GM13976 (cell line): ENCODE measurements at regions not wholly inside any gene's neighbourhood (a gene's known extent, or its start where the extent isn't known, plus 50 kb on each side); places are given as distances from the start of the nearest gene placed in this dataset.
"Not testable (repeated sequence)": the region's sequence is repeated elsewhere in the genome, so short reads cannot be mapped to it uniquely, and the experiment has no call there.

ENCODE experiments used
- DNase-seq: peaks from one replicate; pipeline ENCODE4 v3.0.0; 2012; ENCODE audit warnings: low spot score
- in situ Hi-C: fragments of 300-500 bp; cut with MboI; formaldehyde crosslinking; loops from one replicate; pipeline ENCODE4 v1.12.0; 2022; ENCODE audit warnings: low sequenced_read_pairs, mixed read lengths, inconsistent platforms; ENCODE audit not compliant: unreplicated experiment
- TF ChIP-seq, protein P1 (sequence below): IDR thresholded peaks from 2 replicates; pipeline ENCODE4 v1.5.1; 2012; ENCODE audit warnings: borderline replicate concordance, mild to moderate bottlenecking; ENCODE audit not compliant: insufficient read depth; ENCODE audit errors: extremely low read depth, missing control alignments, control extremely low read depth

DNA sequence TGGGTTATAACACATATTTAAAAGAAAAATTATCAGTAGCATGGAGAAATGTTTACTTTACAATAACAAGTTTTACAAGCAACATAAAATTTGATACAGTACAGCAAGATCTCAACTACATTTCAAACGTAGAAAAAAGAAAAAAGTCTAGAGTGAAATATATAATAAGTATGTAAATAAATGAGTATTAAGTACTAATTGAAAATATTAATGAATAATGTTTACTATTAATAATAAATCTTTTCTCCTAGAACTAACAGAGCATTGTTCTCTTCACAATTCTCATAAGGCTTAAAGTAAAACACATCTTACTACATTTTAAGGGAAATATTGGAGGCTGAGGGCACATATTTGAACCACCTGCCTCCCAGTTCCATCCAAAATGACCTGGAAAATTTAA is 72.1 kb downstream of the TMEM212 start:
- in situ Hi-C loops, result no loop called here
- no peak for DNase-seq
- TF ChIP-seq, protein P1, sequence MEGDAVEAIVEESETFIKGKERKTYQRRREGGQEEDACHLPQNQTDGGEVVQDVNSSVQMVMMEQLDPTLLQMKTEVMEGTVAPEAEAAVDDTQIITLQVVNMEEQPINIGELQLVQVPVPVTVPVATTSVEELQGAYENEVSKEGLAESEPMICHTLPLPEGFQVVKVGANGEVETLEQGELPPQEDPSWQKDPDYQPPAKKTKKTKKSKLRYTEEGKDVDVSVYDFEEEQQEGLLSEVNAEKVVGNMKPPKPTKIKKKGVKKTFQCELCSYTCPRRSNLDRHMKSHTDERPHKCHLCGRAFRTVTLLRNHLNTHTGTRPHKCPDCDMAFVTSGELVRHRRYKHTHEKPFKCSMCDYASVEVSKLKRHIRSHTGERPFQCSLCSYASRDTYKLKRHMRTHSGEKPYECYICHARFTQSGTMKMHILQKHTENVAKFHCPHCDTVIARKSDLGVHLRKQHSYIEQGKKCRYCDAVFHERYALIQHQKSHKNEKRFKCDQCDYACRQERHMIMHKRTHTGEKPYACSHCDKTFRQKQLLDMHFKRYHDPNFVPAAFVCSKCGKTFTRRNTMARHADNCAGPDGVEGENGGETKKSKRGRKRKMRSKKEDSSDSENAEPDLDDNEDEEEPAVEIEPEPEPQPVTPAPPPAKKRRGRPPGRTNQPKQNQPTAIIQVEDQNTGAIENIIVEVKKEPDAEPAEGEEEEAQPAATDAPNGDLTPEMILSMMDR, result no peak

DNA sequence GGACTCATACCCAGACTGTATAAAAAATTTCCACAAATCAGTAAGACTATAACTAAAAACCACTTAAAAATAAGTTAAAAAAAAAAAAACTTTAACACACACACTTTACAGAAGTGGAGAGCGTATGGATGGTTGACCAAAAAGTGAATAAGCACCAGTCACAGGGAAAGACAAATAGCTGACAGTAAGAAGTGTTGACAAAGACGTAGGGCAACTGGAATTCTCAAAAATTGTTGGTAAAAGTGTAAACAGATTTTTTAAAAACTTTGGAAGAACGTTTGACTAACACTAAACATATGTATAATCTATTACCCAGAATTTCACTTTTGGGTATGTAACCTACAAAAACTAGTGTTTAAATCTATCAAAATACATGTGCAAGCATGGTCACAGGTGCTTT is 73.7 kb downstream of the TMEM212 start:
- TF ChIP-seq, protein P1, result no peak
- no peak for DNase-seq
- in situ Hi-C loops, result no loop called here

DNA sequence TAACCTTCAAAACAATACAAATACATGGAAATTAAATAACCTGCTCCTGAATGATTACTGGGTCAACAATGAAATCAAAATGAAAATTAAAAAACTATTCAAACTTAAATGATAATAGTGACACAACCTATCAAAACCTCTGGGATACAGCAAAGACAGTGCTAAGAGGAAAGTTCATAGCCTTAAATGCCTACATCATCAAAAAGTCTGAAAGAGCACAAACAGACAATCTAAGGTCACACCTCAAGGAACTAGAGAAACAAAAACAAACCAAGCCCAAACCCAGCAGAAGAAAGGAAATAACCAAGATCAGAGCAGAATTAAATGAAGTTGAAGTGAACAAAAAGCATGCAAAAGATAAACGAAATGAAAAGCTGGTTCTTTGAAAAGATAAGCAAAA is 79.5 kb downstream of the TMEM212 start:
- in situ Hi-C loops, DNase-seq: not testable (repeated sequence)

DNA sequence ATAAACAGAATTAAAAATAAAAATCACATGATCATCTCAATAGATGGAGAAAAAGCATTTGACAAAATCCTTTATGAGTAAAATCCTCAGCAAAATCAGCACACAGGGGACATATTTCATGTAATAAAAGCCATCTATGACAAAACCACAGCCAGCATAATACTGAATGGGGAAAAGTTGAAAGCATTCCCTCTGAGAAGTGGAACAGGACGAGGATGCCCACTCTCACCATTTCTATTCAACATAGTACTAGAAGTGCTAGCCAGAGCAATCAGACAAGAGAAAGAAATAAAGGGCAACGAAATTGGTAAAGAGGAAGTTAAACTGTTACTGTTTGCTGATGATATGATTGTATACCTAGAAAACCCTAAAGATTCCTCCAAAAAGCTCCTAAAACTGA is 80.5 kb downstream of the TMEM212 start:
- DNase-seq, in situ Hi-C loops: not testable (repeated sequence)

DNA sequence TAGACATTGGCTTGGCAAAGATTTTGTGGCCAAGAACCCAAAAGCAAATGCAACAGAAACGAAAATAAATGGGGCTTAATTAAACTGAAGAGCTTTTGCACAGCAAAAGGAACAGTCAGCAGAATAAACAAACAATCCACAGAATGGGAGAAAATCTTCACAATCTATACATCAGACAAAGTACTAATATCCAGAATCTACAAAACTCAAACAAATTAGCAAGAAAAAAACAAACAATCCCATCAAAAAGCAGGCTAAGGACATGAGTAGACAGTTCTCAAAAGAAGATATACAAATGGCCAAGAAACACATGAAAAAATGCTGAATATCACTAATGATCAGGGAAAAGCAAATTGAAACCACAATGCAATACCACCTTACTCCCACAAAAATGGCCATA is 81.7 kb downstream of the TMEM212 start:
- DNase-seq, in situ Hi-C loops: not testable (repeated sequence)

DNA sequence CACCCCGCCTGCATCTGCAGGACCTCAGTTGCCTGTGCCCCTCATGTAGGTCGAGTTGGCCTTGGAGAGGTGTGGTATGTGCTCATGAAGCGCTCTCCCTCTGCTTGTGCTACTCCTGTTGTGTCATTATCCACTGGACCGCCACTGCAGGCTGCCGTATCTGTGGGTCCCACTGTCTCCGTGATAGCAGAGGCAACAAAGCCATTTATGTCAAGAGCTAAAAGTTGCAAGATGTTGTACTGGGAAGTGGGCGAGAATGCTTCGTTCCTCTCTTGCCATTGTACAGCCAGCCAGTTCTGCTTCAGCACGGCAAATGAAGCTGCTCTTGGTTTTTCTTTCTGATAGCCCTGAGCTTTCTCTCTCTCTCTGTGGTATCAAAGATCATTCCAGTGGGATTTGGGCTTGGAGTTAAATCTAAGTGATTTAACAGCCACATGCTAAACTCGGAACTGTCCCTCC is 89.0 kb downstream of the TMEM212 start:
- TF ChIP-seq, protein P1, result no peak
- in situ Hi-C loops, result no loop called here
- DNase-seq, result no peak

DNA sequence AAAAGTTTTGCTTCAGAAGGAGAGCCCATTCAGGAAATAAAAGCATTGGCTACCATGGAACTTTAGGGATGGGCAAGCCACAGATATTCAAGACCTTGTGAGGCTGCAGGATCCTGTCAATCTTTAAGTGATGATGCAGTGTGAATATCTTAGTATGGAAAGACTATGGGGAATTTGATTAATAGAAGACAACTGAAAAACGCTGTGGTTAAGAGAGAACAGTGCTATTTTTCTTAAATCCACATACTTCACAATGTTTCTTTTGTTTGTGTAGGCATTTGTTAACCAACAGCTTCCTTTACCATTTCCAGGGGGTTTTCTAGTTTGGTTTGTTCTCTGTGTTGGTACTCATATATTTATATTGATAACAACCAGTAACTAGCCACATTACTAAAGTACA is 90.3 kb downstream of the TMEM212 start:
- no peak for DNase-seq
- TF ChIP-seq, protein P1, result no peak
- in situ Hi-C loops, result no loop called here

DNA sequence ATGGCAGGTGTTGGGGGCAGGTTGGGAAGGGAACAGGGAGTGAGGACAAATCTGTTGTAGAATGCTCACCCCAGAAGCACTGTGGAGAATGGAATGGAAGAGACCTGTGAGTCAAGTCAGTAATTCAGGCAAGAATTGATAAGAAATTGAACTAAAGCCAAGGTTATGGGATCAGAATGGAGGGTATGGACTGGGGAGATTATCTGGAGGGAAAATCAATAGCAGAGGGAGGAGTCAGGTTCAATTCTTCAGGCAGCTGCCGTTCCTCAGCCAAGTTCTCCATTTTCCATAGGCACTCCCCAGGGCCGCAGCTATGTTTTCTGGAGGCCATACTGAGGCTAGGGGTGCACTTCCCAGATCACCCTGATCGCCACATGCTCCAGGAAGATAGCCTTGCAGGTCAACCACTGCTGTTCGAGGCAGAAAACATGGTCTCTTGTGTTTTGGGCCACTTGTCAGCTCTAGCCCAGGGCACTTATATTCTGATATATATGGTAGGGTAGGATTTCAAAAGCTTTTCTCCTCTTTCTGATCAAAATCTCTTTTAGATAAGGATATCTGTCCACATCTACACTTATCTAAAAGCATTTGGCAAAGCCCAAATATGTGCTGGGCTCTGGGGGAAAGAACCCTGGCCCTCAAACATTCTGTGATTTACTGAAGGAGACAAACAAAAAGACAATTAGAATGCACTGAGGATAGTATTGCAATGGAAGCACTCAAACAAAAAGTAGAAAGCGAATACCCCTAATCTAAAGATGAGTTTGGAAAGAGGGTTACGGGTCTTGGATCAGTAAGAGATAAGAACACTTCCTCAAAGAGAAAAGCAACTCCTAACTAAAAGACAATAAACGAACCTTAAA is 92.3 kb downstream of the TMEM212 start:
- in situ Hi-C loops, result no loop called here
- DNase-seq, result no peak
- TF ChIP-seq, protein P1, result no peak
